Neural crest cell (in vitro differentiated cells): ENCODE measurements at regions not wholly inside any gene's neighbourhood (a gene's known extent, or its start where the extent isn't known, plus 50 kb on each side); places are given as distances from the start of the nearest gene placed in this dataset.

ENCODE experiments used
- DNase-seq: peaks from one replicate; pipeline ENCODE4 v3.0.0; 2021; ENCODE audit warnings: low read depth, mixed read lengths, low spot score
- H3K27ac Mint-ChIP-seq: one replicate; pipeline ENCODE4 v1.8.0; 2021; ENCODE audit warnings: mild to moderate bottlenecking, mixed read lengths; ENCODE audit not compliant: unreplicated experiment
- H3K27me3 Mint-ChIP-seq: 2 replicates; pipeline ENCODE4 v1.8.0; 2021; ENCODE audit warnings: low read depth, mild to moderate bottlenecking, mixed read lengths
- H3K36me3 Mint-ChIP-seq: 2 replicates; pipeline ENCODE4 v1.8.0; 2021; ENCODE audit warnings: low read depth, mild to moderate bottlenecking, mixed read lengths
- H3K4me1 Mint-ChIP-seq: 2 replicates; pipeline ENCODE4 v1.8.0; 2021; ENCODE audit warnings: mixed read lengths
- H3K4me3 Mint-ChIP-seq: one replicate; pipeline ENCODE4 v1.8.0; 2021; ENCODE audit warnings: mild to moderate bottlenecking, mixed read lengths
- H3K9me3 Mint-ChIP-seq: 2 replicates; pipeline ENCODE4 v1.8.0; 2021; ENCODE audit warnings: mixed read lengths
- TF ChIP-seq, protein P1 (sequence below): fragments of 200-600 bp; sonication (generic); conservative IDR thresholded peaks from 2 replicates; pipeline ENCODE4 v1.5.0; 2021; ENCODE audit warnings: antibody characterized with exemption, mild to moderate bottlenecking

GRCh38 chr13:111882351-111882750 is 184.6 kb upstream of the SOX1 start:
- Mint-ChIP-seq H3K4me3 (no peak overlapping the region), H3K9me3 (no peaks in the 10 kb centered on the region), H3K27me3 (no peaks in the 10 kb centered on the region), H3K27ac (no peak overlapping the region), H3K4me1 (no peaks in the 10 kb centered on the region), H3K36me3 (no peaks in the 10 kb centered on the region)
- DNase-seq: no peak
- TF ChIP-seq, protein P1, sequence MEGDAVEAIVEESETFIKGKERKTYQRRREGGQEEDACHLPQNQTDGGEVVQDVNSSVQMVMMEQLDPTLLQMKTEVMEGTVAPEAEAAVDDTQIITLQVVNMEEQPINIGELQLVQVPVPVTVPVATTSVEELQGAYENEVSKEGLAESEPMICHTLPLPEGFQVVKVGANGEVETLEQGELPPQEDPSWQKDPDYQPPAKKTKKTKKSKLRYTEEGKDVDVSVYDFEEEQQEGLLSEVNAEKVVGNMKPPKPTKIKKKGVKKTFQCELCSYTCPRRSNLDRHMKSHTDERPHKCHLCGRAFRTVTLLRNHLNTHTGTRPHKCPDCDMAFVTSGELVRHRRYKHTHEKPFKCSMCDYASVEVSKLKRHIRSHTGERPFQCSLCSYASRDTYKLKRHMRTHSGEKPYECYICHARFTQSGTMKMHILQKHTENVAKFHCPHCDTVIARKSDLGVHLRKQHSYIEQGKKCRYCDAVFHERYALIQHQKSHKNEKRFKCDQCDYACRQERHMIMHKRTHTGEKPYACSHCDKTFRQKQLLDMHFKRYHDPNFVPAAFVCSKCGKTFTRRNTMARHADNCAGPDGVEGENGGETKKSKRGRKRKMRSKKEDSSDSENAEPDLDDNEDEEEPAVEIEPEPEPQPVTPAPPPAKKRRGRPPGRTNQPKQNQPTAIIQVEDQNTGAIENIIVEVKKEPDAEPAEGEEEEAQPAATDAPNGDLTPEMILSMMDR: no peak

GRCh38 chr13:111883571-111884343 is 183.2 kb upstream of the SOX1 start:
- TF ChIP-seq, protein P1: no peak
- Mint-ChIP-seq H3K27ac (no peak overlapping the region), H3K9me3 (no peaks in the 10 kb centered on the region), H3K36me3 (no peaks in the 10 kb centered on the region), H3K27me3 (no peaks in the 10 kb centered on the region), H3K4me3 (no peak overlapping the region), H3K4me1 (no peaks in the 10 kb centered on the region)
- DNase-seq: no peak

- TF ChIP-seq, protein P1: no peak
- peaks cover 8% of the 10 kb centered on the region for H3K9me3 Mint-ChIP-seq
- H3K36me3 Mint-ChIP-seq: no peaks in the 10 kb centered on the region
- H3K27ac Mint-ChIP-seq: no peak overlapping the region
- H3K27me3 Mint-ChIP-seq: no peaks in the 10 kb centered on the region
- no peak for DNase-seq
- no peaks in the 10 kb centered on the region for H3K4me1 Mint-ChIP-seq
- H3K4me3 Mint-ChIP-seq: no peak overlapping the region
These were observed 180.6 kb upstream of the SOX1 start for GRCh38 chr13:111886217-111886945.

DNA sequence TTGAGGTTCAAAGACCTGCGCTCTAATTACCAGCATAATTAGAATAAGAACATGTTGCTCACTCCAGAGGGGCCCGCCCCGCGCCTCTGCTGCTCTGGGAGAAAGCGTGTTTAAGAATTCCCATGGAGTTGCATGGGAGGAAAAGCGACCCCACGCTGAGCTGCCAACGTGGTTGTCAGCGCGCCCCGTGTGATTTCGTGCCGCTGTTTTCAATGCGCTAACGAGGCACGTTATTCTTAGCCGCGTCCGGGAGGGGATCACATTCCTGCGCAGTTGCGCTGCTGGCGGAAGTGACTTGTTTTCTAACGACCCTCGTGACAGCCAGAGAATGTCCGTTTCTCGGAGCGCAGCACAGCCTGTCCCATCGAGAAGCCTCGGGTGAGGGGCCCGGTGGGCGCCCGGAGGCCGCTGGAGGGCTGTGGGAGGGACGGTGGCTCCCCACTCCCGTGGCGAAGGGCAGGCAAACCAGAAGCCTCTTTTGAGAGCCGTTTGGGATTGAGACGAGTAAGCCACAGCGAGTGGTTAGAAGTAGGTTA is 173.8 kb upstream of the SOX1 start:
- Mint-ChIP-seq H3K4me1 (peaks cover 57% of the 10 kb centered on the region), H3K4me3 (peak overlapping the region; percentile 90), H3K36me3 (no peaks in the 10 kb centered on the region), H3K27ac (peak overlapping the region; percentile 94), H3K9me3 (peaks cover 8% of the 10 kb centered on the region), H3K27me3 (no peaks in the 10 kb centered on the region)
- peak; percentile 64 for DNase-seq
- TF ChIP-seq, protein P1: no peak

- H3K9me3 Mint-ChIP-seq: peaks cover 8% of the 10 kb centered on the region
- TF ChIP-seq, protein P1: no peak
- H3K4me1 Mint-ChIP-seq: peaks cover 57% of the 10 kb centered on the region
- peak overlapping the region; percentile 90 for H3K4me3 Mint-ChIP-seq
- no peaks in the 10 kb centered on the region for H3K36me3 Mint-ChIP-seq
- no peaks in the 10 kb centered on the region for H3K27me3 Mint-ChIP-seq
- peak overlapping the region; percentile 94 for H3K27ac Mint-ChIP-seq
- peak; percentile 46 for DNase-seq
These were observed 173.1 kb upstream of the SOX1 start for GRCh38 chr13:111893607-111894443.
